Muscle of arm (tissue), 1 donor: ENCODE measurements at regions not wholly inside any gene's neighbourhood (a gene's known extent, or its start where the extent isn't known, plus 50 kb on each side); places are given as distances from the start of the nearest gene placed in this dataset.
A peak's percentile ranks its signal among the peaks of the same experiment; 100 is the strongest.

Experiments used
- DNase-seq: peaks from one replicate; pipeline ENCODE4 v3.0.0-alpha.2; 2013

DNA sequence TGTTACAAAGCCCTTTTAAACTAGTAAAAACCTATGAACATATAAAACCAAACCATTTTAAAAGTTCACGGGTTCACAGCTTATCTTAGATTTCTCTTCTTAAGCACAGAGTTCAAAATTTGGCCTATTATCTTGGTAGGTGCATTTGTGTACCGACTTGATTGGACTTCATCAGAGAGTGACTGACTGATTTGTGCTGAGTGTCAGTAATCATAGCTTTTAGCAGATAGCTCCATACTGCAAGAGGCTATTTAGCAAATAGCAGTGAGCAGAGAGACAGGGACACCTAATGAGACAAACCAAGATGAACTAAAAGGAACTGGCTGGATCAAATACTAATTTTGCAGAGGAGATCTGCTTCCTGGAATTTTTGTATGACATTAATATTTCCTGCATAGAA lies 274.5 kb downstream of the PRR16 start:
- no peak for DNase-seq

DNA sequence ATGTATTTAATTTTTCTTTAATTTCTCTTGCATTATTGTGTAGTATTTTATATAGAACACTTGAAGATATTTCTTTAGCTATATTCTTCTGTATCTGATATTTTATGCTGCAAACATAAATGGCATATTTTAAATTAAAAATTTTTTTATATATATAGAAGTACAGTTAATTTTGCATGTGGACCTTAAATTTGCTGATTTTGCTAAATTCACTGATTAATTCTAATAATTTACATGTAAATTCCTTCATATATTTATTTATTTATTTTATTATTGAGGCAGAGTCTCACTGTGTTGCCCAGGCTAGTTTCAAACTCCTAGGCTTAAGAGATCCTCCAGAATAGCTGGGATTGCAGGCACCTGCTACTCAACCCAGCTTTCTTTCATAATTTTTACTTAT lies 276.9 kb downstream of the PRR16 start:
- no peak for DNase-seq

DNA sequence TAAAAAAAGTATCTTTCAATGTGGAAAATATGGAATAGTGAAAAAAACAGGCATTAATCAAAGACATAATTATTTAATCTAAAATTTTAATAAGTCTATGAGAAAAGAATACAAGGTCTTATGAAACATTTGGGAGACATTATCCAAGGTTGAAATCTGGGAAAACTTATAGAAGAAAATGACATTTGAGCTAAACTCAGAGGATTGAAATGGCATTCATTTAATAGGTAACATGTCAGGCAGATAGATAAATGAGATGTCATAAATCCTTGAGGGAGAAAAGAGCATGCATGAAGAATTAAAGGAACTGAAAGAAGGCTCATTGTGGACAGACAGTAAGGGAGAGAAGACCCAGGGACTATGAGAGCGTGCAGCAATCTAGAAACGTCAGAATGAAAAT lies 284.4 kb downstream of the PRR16 start:
- no peak for DNase-seq

DNA sequence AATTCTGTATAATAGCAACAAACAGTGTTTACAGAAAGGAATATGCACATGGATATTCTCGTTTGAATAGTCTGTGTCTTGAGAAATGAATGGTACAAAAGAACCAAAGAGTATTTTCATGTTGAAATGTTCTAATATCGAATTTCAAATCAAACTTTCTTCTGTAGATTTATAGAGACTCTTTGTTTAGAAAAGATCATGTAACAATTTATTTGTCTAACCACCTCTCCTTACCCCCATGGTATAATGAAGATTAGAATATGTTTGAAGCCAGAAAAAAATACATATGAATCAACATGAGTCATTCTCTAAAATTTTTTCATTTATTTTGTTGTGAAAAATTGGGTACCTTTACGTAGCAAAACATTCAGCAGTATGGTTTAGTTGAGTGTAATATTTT lies 285.6 kb downstream of the PRR16 start:
- no peak for DNase-seq

DNA sequence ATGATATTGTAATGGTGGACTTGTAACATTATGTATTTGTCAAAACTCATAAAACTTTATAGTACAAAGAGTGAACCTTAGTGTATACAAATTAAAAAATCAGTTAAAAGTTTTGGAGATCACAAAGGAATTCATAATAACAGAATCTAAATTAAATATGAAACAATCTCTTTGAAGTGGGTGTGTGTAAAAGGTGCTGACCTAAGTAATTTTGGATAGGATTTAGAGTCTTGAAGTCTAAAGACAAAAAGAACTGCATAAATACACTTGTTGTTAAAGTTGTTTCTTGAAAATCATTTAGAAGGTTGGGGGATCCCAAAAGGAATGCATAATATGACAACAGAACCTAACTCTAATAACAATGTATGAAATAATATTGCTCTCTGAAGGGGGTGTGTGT lies 295.5 kb downstream of the PRR16 start:
- no peak for DNase-seq

DNA sequence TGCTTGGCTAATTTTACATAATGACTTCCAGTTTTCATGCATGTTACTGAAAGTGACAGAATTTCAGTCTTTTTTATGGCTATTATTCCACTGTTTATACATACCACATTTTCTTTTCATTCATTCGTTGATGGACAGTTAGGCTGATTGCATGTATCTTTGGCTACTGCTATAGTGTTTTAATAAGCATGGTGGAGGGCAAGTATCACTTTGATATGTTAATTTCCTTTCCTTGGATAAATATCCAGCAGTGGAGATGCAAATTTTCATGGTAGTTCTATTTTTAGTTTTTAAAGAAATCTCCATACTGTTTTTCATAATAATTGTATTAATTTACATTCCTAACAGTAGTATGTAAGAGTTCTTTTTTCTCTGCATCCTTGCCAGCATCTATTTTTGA lies 297.9 kb downstream of the PRR16 start:
- DNase-seq = no peak

DNA sequence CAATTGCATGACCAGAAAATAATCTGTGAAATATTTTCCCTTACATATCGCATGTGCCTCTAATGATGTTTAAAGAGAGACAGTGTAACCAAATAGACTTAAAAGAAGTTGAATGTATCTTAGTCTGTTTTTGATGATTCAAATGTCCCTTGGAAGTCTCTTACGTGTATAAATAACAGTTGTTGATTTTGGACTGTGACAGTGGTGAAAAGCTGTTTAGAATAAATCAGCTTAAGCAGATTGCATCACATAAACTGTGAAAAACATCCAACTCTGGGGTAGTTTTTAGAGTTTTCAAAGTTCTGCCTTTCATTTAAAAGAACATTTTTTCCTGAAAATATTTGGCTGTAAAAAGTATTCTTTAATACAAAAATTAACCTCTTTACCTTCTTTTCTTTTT lies 301.1 kb downstream of the PRR16 start:
- DNase-seq = no peak

DNA sequence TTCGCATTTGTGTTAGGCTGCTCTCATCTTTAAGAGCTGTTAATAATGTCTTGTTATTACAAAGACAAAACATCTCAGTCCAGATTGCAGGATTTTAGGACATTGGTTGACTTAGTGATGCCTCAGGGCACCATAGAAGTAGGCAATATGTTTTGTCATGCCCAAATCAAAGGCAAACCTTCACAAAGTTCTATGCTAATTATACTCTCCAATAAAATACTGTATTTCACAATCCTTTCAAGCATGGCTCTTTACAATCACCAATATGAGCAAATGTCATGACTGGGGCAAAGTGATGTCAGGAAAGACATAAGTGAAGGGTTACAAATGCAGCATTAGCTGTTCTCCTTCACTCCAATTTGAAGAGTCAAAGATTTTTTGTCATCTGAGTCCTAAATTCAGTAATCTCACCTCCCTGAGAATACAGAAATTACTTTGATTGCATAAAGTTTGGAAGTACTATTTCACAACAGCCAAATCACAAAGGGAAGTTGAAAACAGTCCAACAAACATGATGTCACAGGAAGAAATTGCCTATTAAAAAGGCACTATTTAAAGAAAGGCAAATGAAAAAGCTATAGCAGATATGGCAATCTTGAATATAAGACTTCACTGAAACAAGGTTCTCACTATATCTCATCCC lies 303.2 kb downstream of the PRR16 start:
- DNase-seq = no peak

DNA sequence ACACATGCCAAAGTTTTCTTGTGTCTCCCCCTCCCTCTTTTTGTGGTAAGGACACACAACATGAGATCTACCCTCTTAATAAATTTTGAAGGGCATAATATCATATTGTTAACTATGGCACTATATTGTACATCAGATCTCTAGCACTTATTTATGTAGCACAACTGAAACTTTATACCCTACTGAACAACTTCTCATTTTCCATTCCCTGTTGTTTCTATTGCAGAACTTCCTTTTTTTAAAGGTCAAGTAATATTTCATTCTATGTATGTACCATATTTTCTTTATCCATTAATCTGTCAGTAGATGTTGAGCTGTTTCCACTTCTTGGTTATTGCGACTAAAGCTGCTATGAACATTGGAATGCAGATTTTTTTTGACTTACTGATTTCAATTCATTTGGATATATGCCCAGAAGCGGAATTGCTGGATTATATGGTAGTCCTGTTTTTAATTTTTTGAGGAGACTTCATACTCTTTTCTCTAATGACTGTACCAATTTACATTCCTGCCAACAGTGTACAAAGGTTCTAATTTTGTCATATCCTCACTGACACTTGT lies 305.3 kb downstream of the PRR16 start:
- DNase-seq = no peak

DNA sequence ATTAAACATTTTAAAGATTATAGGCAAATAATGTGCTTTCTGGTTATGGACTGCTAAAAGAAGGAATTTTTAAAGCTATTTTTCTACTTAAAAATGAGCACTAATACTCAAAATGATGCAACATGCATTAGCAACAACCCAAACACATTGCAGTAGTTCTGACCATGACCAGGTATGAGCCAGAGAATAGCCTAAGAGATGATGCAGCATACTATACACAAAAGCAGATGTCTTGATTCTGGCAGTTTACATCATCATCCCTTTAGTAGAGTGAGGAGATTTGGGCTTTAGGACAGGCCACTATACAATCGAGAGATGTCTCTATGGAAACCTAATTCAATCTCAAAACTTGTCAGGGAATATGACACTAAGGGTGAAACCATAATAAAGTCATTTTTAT lies 307.1 kb downstream of the PRR16 start:
- DNase-seq = no peak

DNA sequence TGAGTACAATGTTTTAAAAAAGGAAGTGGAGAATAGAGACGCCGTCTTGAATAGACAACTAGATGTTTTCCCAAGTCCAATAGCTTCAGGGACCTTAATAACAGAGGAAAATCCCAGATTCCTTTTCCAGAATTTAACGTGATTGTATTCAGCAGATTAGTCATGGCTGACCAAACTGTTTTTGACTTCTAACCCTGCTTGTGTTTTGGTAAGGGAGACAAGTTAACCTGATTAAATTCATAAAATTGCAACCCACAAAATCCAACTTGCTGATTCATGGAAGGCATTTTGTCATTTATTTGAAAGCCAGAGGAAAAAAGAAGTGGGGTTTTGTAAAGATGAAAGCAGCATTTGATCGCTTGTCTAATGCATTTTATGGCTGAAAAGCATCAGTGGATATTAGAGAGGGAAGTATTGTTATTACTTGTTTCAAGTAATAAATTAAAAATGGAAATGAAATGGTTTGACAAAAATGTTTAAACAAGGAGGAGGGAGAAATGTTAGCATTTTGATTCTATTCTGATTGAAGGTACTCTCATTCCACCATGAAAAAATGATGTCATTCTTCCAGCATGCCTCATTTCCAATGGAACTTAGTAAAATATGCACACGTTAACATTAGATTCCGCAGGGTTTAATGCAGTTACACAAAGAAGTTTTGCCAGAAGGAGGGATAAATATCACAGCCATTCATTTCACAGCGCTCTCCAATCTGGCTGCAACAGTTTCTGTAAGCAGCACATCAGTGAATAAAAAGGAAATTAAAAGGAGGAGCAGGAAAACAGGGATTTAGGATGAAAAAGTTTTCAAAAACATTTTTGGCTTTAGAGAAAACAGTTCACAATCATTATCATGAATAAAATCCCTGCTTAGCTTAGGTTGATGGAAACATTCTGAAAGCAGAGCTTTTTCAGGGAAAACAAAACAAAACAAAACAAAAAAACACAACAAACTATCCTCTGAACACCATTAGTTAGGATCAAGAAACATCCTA lies 314.7 kb downstream of the PRR16 start:
- DNase-seq = peak; percentile 12

DNA sequence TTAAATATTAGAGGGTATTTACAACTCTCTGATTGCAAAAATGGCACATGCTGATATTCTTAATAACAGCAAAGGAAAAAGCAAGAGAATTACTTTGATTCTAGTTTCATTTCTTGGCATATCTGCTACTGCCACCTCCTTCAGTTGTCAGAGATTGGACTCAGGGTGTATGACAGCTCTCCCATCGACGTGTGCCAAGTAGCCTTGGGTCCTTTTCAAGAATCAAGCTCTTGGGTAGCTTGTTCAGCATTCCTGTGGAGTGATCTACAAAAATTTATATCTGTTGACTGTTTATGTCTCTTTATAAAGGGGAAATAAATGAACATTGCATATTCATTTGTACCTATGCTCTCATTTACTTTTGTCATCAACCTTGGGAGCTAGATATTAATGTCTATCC lies 315.6 kb downstream of the PRR16 start:
- no peak for DNase-seq

DNA sequence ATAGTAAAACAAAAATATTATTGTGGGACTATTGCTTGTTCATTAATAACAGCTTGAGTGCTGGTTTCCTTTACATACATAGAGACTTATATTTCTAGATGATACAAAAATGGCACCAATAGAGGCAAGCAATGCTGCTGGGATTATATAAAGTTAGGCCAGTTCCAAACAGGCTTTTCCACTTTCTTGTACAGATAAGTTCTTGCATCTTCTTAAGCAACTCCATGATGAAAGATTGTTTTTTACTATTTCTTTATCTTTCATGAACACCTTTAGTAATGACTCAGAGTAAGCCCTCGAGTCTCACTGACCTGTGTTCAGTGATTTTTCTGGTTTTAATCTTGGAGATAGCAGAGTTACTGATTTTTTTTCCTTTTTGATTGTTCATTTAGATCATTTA lies 324.4 kb downstream of the PRR16 start:
- DNase-seq = no peak

DNA sequence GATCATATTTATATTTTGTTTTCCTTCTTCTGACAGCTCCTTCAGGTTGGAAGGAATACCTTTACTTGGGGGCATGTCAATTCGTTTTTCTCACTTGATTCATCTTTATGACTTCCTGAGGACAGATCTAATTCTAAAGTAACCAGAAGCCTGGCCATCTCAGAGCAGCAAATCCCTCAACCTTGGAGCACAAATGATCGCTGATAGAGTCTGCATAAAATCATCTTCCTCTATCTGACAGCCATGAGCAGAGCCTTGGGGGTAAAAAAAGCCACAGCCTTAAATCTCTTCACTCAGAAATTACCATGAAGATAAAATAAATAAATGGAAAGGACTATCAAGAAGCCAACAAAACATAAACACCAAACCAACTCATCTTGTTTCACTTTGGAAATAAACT lies 325.8 kb downstream of the PRR16 start:
- no peak for DNase-seq

DNA sequence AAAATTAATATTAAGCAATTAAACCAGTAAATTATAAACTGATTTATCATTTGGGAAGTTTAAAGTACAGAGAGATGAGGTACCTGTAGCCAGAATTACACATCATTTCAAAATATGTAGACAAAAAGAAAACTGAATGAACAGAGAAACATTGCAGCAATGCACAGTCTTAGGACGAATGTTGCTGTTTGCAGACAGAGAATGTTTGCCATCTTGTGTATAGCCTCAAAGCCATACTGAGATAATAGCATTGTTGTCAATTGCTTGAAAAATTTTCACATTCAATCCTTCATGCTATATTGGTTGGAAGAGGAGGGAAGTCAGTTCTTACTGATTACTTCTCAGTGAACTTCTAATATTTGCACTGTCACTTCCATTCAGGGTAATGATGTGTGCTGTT lies 326.2 kb downstream of the PRR16 start:
- DNase-seq = no peak

DNA sequence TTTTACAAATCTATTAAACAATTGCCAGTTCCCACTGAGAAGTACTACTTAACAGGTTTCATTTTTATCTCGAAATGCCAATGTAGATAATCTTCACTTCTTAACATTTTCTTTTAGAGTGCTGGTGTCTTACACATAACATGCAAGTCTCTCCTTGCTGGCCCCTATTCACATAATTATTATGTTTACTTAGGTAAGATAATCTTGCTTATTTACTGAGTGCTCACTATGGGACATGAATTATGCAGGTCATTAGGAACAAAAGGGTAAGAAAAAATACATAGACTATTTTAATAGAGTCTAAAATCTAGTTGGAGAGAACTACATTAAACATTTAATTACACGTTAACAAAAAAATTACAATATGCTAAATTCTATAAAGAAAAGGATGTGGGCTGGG lies 328.4 kb downstream of the PRR16 start:
- no peak for DNase-seq

DNA sequence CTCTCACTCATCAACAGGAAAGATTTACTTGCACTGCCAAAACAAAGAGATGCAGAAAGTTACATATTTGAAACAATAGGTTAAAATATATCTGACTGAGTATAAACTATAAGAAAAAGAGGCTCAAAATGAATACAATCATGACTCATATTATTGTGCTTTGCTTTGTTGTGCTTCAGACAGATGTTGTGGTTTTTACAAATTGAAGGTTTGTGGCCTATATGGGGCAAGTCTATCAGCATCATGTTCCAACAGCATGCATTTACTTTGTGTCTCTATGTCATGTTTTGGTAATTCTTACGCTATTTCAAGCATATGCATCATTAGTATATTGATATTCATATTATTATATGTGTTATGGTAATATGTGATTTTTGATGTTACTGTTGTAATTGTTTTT lies 330.0 kb downstream of the PRR16 start:
- no peak for DNase-seq

DNA sequence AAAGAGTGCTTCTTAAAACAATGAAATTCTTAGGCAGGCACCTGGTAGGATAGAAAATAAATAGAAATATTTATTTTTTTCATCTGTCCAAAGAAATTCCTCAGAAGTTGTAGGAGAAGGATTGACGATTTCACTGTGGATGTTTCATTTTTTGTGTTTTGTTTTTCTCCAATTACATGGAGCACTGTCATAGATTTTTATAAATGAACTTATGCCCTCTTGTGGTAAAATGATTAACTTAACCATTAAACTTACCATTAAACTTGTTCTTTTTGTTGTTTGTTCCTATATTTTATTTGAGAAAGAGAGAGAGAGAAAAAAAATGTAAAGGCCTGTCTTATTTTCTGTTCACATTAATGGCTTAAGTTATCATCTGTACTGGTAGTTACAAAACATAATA lies 339.2 kb downstream of the PRR16 start:
- DNase-seq = no peak

DNA sequence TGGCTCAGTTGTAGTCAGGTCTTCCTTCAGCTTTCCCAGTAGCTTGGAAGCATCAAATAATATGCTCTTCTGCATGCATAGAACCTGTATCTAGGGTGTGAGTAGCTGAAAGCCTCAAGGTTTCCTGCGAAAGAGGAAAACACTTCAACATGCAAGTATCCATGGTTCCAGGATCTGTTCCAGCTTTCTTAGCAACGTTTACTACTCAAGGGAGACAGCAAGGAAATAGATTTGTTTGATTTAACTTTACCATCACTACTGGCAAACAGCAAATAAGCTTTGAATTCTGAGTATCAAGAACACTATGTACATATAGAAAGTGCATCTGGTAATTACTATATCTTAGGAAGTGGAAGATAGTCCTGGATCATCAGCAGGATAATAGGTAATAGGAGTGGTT lies 341.0 kb downstream of the PRR16 start:
- peak; percentile 8 for DNase-seq

DNA sequence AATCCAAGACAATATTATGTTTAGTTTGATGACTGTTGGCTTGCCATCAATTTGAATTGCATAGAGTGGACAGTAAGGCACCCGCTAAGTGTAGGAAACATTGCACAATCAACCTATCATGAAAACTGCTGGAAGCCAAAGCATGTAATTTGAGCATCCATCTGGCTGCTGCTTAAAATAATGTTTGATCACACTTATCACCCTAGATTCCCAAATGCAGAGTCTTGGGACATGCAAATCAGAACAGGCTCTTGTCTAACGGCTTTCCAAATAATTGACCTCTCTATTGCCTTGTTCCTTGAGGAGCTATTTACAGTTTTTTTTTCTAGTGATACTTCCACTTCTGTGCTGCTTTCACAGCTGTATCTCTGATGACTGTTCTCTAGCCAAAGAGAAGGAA lies 342.1 kb downstream of the PRR16 start:
- DNase-seq = peak; percentile 14

DNA sequence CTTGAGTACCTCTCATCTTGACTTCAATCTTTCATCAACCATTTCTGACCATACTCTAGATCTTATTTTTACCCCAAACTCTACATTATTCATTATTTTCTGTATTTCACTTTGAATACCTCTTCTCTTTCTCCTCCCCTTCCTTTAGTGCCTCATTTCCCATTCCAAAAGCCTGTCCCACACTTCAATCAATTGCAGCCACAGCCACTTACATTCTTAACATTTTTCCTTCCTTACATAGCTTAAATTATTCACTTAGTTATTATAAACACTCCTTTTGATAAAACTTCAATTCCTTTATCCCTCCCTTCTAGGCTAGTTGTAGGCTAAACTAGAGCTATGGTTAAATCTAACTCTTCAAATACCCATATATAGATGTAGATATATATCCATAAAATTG lies 344.0 kb downstream of the PRR16 start:
- no peak for DNase-seq

DNA sequence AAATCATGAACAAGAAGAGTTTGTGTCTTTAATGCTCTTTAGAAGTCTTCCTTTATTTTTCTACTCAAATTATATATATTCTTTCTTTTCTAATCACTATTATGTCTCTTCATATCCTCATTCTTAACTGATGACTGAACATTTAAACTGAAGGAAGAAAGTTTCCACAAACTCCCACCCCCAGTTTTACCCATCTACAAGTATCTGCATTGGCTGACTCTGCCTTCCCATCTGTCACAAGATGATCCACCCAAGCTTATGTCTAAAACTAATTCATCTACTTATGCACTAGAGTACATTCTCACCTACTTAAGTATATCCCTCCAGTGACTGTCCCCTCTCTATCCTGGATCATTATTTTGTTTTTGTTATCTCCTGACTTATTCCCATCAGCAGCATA lies 344.5 kb downstream of the PRR16 start:
- no peak for DNase-seq

DNA sequence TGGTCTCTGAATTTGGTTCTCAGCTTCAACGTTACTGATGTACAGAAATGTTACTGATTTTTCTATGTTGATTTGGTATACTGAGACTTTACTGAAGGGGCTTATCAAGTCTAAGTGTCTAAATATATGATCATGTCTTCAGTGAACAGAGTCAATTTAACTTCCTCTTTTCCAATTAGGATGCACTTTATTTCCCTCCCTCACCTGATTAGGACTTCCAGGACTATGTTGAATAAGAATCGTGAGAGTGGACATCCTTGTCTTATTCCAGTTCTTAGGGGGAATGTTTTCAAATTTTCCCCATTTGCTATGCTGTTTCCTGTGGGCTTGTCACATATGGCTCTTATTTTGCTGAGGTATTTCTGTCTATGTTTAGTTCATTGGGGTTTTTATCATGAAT lies 349.5 kb downstream of the PRR16 start:
- no peak for DNase-seq
